ENCODE measurements at regions not wholly inside any gene's neighbourhood (a gene's known extent, or its start where the extent isn't known, plus 50 kb on each side); places are given as distances from the start of the nearest gene placed in this dataset.
"Not testable (repeated sequence)": the region's sequence is repeated elsewhere in the genome, so short reads cannot be mapped to it uniquely, and the experiment has no call there.

DNA sequence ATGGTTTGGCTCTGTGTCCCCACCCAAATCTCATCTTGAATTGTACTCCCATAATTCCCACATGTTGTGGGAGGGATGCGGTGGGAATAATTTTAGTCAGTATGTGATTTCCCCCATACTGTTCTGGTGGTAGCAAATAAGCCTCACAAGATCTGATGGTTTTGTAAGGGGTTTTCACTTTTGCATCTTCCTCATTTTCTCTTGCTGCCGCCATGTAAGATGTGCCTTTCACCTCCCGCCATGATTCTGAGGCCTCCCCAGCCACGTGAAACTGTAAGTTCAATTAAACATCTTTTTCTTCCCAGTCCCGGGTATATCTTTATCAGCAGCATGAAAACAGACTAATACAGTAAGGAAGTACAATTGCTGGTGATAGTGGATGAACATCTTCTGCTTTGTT, 269.9 kb upstream of the NR2F2 start:
- TF ChIP-seq SP1 (CRISPR knock-in tag; conservative IDR thresholded peaks at IDR 0.05); RELA (CRISPR knock-in tag; IDR thresholded peaks at IDR 0.05; ENCODE audit: borderline replicate concordance); IRF2 (CRISPR knock-in tag; IDR thresholded peaks at IDR 0.05; ENCODE audit: borderline replicate concordance, low read depth); ATF1 (CRISPR knock-in tag; IDR thresholded peaks at IDR 0.05); CBFB (CRISPR knock-in tag; IDR thresholded peaks at IDR 0.05; ENCODE audit: low read depth): not testable (repeated sequence)
- TF ChIP-seq, protein P1, sequence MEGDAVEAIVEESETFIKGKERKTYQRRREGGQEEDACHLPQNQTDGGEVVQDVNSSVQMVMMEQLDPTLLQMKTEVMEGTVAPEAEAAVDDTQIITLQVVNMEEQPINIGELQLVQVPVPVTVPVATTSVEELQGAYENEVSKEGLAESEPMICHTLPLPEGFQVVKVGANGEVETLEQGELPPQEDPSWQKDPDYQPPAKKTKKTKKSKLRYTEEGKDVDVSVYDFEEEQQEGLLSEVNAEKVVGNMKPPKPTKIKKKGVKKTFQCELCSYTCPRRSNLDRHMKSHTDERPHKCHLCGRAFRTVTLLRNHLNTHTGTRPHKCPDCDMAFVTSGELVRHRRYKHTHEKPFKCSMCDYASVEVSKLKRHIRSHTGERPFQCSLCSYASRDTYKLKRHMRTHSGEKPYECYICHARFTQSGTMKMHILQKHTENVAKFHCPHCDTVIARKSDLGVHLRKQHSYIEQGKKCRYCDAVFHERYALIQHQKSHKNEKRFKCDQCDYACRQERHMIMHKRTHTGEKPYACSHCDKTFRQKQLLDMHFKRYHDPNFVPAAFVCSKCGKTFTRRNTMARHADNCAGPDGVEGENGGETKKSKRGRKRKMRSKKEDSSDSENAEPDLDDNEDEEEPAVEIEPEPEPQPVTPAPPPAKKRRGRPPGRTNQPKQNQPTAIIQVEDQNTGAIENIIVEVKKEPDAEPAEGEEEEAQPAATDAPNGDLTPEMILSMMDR (IDR thresholded peaks at IDR 0.05), result not testable (repeated sequence)
- TF ChIP-seq, protein P2, sequence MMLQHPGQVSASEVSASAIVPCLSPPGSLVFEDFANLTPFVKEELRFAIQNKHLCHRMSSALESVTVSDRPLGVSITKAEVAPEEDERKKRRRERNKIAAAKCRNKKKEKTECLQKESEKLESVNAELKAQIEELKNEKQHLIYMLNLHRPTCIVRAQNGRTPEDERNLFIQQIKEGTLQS (CRISPR knock-in tag; conservative IDR thresholded peaks at IDR 0.05), result not testable (repeated sequence)
- TF ChIP-seq, protein P3, sequence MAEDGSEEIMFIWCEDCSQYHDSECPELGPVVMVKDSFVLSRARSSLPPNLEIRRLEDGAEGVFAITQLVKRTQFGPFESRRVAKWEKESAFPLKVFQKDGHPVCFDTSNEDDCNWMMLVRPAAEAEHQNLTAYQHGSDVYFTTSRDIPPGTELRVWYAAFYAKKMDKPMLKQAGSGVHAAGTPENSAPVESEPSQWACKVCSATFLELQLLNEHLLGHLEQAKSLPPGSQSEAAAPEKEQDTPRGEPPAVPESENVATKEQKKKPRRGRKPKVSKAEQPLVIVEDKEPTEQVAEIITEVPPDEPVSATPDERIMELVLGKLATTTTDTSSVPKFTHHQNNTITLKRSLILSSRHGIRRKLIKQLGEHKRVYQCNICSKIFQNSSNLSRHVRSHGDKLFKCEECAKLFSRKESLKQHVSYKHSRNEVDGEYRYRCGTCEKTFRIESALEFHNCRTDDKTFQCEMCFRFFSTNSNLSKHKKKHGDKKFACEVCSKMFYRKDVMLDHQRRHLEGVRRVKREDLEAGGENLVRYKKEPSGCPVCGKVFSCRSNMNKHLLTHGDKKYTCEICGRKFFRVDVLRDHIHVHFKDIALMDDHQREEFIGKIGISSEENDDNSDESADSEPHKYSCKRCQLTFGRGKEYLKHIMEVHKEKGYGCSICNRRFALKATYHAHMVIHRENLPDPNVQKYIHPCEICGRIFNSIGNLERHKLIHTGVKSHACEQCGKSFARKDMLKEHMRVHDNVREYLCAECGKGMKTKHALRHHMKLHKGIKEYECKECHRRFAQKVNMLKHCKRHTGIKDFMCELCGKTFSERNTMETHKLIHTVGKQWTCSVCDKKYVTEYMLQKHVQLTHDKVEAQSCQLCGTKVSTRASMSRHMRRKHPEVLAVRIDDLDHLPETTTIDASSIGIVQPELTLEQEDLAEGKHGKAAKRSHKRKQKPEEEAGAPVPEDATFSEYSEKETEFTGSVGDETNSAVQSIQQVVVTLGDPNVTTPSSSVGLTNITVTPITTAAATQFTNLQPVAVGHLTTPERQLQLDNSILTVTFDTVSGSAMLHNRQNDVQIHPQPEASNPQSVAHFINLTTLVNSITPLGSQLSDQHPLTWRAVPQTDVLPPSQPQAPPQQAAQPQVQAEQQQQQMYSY (CRISPR knock-in tag; IDR thresholded peaks at IDR 0.05), result not testable (repeated sequence)
- TF ChIP-seq, protein P4, sequence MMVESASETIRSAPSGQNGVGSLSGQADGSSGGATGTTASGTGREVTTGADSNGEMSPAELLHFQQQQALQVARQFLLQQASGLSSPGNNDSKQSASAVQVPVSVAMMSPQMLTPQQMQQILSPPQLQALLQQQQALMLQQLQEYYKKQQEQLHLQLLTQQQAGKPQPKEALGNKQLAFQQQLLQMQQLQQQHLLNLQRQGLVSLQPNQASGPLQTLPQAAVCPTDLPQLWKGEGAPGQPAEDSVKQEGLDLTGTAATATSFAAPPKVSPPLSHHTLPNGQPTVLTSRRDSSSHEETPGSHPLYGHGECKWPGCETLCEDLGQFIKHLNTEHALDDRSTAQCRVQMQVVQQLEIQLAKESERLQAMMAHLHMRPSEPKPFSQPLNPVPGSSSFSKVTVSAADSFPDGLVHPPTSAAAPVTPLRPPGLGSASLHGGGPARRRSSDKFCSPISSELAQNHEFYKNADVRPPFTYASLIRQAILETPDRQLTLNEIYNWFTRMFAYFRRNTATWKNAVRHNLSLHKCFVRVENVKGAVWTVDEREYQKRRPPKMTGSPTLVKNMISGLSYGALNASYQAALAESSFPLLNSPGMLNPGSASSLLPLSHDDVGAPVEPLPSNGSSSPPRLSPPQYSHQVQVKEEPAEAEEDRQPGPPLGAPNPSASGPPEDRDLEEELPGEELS (CRISPR knock-in tag; IDR thresholded peaks at IDR 0.05), result not testable (repeated sequence)
- TF ChIP-seq, protein P5, sequence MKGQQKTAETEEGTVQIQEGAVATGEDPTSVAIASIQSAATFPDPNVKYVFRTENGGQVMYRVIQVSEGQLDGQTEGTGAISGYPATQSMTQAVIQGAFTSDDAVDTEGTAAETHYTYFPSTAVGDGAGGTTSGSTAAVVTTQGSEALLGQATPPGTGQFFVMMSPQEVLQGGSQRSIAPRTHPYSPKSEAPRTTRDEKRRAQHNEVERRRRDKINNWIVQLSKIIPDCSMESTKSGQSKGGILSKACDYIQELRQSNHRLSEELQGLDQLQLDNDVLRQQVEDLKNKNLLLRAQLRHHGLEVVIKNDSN (CRISPR knock-in tag; IDR thresholded peaks at IDR 0.05), result not testable (repeated sequence)
- TF ChIP-seq, protein P6, sequence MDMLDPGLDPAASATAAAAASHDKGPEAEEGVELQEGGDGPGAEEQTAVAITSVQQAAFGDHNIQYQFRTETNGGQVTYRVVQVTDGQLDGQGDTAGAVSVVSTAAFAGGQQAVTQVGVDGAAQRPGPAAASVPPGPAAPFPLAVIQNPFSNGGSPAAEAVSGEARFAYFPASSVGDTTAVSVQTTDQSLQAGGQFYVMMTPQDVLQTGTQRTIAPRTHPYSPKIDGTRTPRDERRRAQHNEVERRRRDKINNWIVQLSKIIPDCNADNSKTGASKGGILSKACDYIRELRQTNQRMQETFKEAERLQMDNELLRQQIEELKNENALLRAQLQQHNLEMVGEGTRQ (CRISPR knock-in tag; IDR thresholded peaks at IDR 0.05), result not testable (repeated sequence)
- TF ChIP-seq, protein P7, sequence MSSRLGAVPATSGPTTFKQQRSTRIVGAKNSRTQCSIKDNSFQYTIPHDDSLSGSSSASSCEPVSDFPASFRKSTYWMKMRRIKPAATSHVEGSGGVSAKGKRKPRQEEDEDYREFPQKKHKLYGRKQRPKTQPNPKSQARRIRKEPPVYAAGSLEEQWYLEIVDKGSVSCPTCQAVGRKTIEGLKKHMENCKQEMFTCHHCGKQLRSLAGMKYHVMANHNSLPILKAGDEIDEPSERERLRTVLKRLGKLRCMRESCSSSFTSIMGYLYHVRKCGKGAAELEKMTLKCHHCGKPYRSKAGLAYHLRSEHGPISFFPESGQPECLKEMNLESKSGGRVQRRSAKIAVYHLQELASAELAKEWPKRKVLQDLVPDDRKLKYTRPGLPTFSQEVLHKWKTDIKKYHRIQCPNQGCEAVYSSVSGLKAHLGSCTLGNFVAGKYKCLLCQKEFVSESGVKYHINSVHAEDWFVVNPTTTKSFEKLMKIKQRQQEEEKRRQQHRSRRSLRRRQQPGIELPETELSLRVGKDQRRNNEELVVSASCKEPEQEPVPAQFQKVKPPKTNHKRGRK (CRISPR knock-in tag; IDR thresholded peaks at IDR 0.05; ENCODE audit: borderline replicate concordance), result not testable (repeated sequence)
- TF ChIP-seq, protein P8, sequence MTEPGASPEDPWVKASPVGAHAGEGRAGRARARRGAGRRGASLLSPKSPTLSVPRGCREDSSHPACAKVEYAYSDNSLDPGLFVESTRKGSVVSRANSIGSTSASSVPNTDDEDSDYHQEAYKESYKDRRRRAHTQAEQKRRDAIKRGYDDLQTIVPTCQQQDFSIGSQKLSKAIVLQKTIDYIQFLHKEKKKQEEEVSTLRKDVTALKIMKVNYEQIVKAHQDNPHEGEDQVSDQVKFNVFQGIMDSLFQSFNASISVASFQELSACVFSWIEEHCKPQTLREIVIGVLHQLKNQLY (CRISPR knock-in tag; IDR thresholded peaks at IDR 0.05), result not testable (repeated sequence)
